H9 (cell line): ENCODE measurements at regions not wholly inside any gene's neighbourhood (a gene's known extent, or its start where the extent isn't known, plus 50 kb on each side); places are given as distances from the start of the nearest gene placed in this dataset.

Source experiments
- DNase-seq: peaks from one replicate; pipeline ENCODE4 v3.0.0-alpha.2; 2017
- H2AFZ ChIP-seq: one replicate; pipeline ENCODE4 v1.6.1; 2013; ENCODE audit warnings: mild to moderate bottlenecking, low read length, control low read depth, moderate library complexity
- H2AK5ac ChIP-seq: 2 replicates; pipeline ENCODE4 v1.6.1; 2013; ENCODE audit warnings: low read length, control low read depth, mixed read lengths; ENCODE audit not compliant: insufficient read length
- H2BK120ac ChIP-seq: one replicate; pipeline ENCODE4 v1.6.1; 2013; ENCODE audit warnings: low read depth, mild to moderate bottlenecking, low read length, control low read depth, inconsistent platforms; ENCODE audit not compliant: poor library complexity, severe bottlenecking
- H2BK12ac ChIP-seq: 2 replicates; pipeline ENCODE4 v1.6.1; 2013; ENCODE audit warnings: low read length, control low read depth, mixed read lengths, low read depth; ENCODE audit not compliant: insufficient read length
- H2BK15ac ChIP-seq: 2 replicates; pipeline ENCODE4 v1.6.1; 2013; ENCODE audit warnings: low read depth, low read length, control low read depth
- H2BK20ac ChIP-seq: one replicate; pipeline ENCODE4 v1.6.1; 2013; ENCODE audit warnings: low read depth, mild to moderate bottlenecking, low read length, control low read depth, inconsistent platforms; ENCODE audit not compliant: poor library complexity, severe bottlenecking
- H2BK5ac ChIP-seq: 2 replicates; pipeline ENCODE4 v1.6.1; 2013; ENCODE audit warnings: low read length, control low read depth, mixed read lengths; ENCODE audit not compliant: insufficient read length
- H3K14ac ChIP-seq: 2 replicates; pipeline ENCODE4 v1.6.1; 2013; ENCODE audit warnings: low read length, control low read depth; ENCODE audit not compliant: insufficient read depth
- H3K18ac ChIP-seq: 2 replicates; pipeline ENCODE4 v1.6.1; 2013; ENCODE audit warnings: low read depth, mild to moderate bottlenecking, mixed read lengths, low read length, control low read depth; ENCODE audit not compliant: insufficient read length
- H3K23ac ChIP-seq: 2 replicates; pipeline ENCODE4 v1.6.1; 2013; ENCODE audit warnings: low read length, control low read depth, mixed read lengths, low read depth; ENCODE audit not compliant: insufficient read length
- H3K23me2 ChIP-seq: 2 replicates; pipeline ENCODE4 v1.6.1; 2013; ENCODE audit warnings: low read depth, mild to moderate bottlenecking, mixed read lengths, low read length, control low read depth; ENCODE audit not compliant: insufficient read length, poor library complexity, severe bottlenecking
- H3K27ac ChIP-seq: 2 replicates; pipeline ENCODE4 v1.5.1; 2013; ENCODE audit warnings: low read length, control low read depth, mixed read lengths, low read depth; ENCODE audit not compliant: insufficient read length
- H3K27me3 ChIP-seq: 2 replicates; pipeline ENCODE4 v1.6.1; 2013; ENCODE audit warnings: low read length, control low read depth, inconsistent platforms; ENCODE audit not compliant: insufficient read depth
- H3K4ac ChIP-seq: 2 replicates; pipeline ENCODE4 v1.6.1; 2013; ENCODE audit warnings: low read depth, mild to moderate bottlenecking, control low read depth, inconsistent platforms, low read length, moderate library complexity
- H3K4me1 ChIP-seq: 2 replicates; pipeline ENCODE4 v1.6.1; 2013; ENCODE audit warnings: low read length, control low read depth, inconsistent platforms; ENCODE audit not compliant: insufficient read depth
- H3K4me2 ChIP-seq: 2 replicates; pipeline ENCODE4 v1.6.1; 2013; ENCODE audit warnings: low read length, control low read depth, mixed read lengths; ENCODE audit not compliant: insufficient read length, insufficient read depth
- H3K56ac ChIP-seq: 2 replicates; pipeline ENCODE4 v1.6.1; 2013; ENCODE audit warnings: low read depth, mild to moderate bottlenecking, mixed read lengths, low read length, control low read depth; ENCODE audit not compliant: insufficient read length
- H3K79me1 ChIP-seq: 2 replicates; pipeline ENCODE4 v1.6.1; 2013; ENCODE audit warnings: low read depth, mild to moderate bottlenecking, moderate library complexity, low read length, control low read depth, inconsistent platforms; ENCODE audit not compliant: insufficient read depth, poor library complexity, severe bottlenecking
- H3K79me2 ChIP-seq: 2 replicates; pipeline ENCODE4 v1.6.1; 2013; ENCODE audit warnings: low read length, control low read depth, inconsistent platforms; ENCODE audit not compliant: insufficient read depth
- H3K9ac ChIP-seq: 2 replicates; pipeline ENCODE4 v1.6.1; 2013; ENCODE audit warnings: low read length, control low read depth, mixed read lengths; ENCODE audit not compliant: insufficient read length; ENCODE audit errors: extremely low read depth
- H3K9me3 ChIP-seq: one replicate; pipeline ENCODE4 v1.6.1; 2013; ENCODE audit warnings: low read depth, low read length, inconsistent platforms; ENCODE audit not compliant: control insufficient read depth
- H3T11ph ChIP-seq: one replicate; pipeline ENCODE4 v1.6.1; 2013; ENCODE audit warnings: mild to moderate bottlenecking, low read length, control low read depth, inconsistent platforms
- H4K20me1 ChIP-seq: one replicate; pipeline ENCODE4 v1.6.1; 2013; ENCODE audit not compliant: control insufficient read depth, insufficient read length, insufficient read depth
- H4K5ac ChIP-seq: 2 replicates; pipeline ENCODE4 v1.6.1; 2013; ENCODE audit warnings: low read depth, mild to moderate bottlenecking, mixed read lengths, low read length, control low read depth; ENCODE audit not compliant: insufficient read length
- H4K8ac ChIP-seq: replicated peaks from 2 replicates; pipeline ENCODE4 v1.6.1; 2013; ENCODE audit warnings: low read length, control low read depth, mixed read lengths, low read depth; ENCODE audit not compliant: insufficient read length
- H4K91ac ChIP-seq: 2 replicates; pipeline ENCODE4 v1.6.1; 2013; ENCODE audit warnings: low read depth, mild to moderate bottlenecking, moderate library complexity, mixed read lengths, low read length, control low read depth; ENCODE audit not compliant: insufficient read length
- H3K27ac Mint-ChIP-seq, 3 experiments: 2 replicates in 2 of 3; 3 replicates in 1 of 3; pipeline ENCODE4 v1.8.0; 2020 to 2021; ENCODE audit warnings: mixed read lengths in 3 of 3, mild to moderate bottlenecking in 1 of 3, moderate library complexity in 1 of 3
- H3K27me3 Mint-ChIP-seq: 2 replicates; pipeline ENCODE4 v1.8.0; 2021; ENCODE audit warnings: low read depth, mild to moderate bottlenecking, moderate library complexity, mixed read lengths
- H3K36me3 Mint-ChIP-seq, 3 experiments: 2 replicates in 2 of 3; 3 replicates in 1 of 3; pipeline ENCODE4 v1.8.0; 2020 to 2021; ENCODE audit warnings: low read depth in 3 of 3, mixed read lengths in 3 of 3; ENCODE audit not compliant: insufficient read depth in 1 of 3
- H3K4me1 Mint-ChIP-seq, 2 experiments: 2 replicates each; pipeline ENCODE4 v1.8.0; 2020; ENCODE audit warnings: mixed read lengths in 2 of 2
- H3K4me3 Mint-ChIP-seq, 2 experiments: 2 replicates in 1 of 2; 3 replicates in 1 of 2; pipeline ENCODE4 v1.8.0; 2020 to 2021; ENCODE audit warnings: mild to moderate bottlenecking in 2 of 2, mixed read lengths in 2 of 2, moderate library complexity in 1 of 2
- H3K9me3 Mint-ChIP-seq, 2 experiments: 2 replicates in 1 of 2; 3 replicates in 1 of 2; pipeline ENCODE4 v1.8.0; 2020; ENCODE audit warnings: mild to moderate bottlenecking in 2 of 2, mixed read lengths in 2 of 2, moderate library complexity in 1 of 2
- CTCF ChIP-seq: fragments of 200-600 bp; sonication (generic); conservative IDR thresholded peaks from 3 replicates; pipeline ENCODE4 v1.8.0; 2021; ENCODE audit warnings: antibody characterized with exemption, mild to moderate bottlenecking
- WGBS: extraction: QIAGEN DNeasy Blood & Tissue Kit; methylation state at CpG from one replicate; pipeline ENCODE4 v1.1.7; 2013; ENCODE audit warnings: missing lambda C conversion rate, low lambda C conversion rate, mixed read lengths; ENCODE audit not compliant: insufficient read length; ENCODE audit errors: extremely low coverage; 5-methylcytosine and 5-hydroxymethylcytosine counted together

- Histone ChIP-seq H2BK20ac (no peak overlapping the region), H4K20me1 (no peaks in the 10 kb centered on the region), H2AFZ (no peak overlapping the region), H3K4me2 (no peak overlapping the region), H3K9ac (no peak overlapping the region), H2BK12ac (no peak overlapping the region), H4K91ac (no peak overlapping the region), H3K4me1 (no peaks in the 10 kb centered on the region), H4K8ac (no peak overlapping the region), H2AK5ac (no peak overlapping the region), H3K23me2 (no peaks in the 10 kb centered on the region), H3K27ac (no peak overlapping the region), H3K9me3 (no peaks in the 10 kb centered on the region), H2BK120ac (no peak overlapping the region), H2BK15ac (no peak overlapping the region), H4K5ac (no peak overlapping the region), H3K18ac (no peak overlapping the region), H3K23ac (no peak overlapping the region), H3K79me2 (no peaks in the 10 kb centered on the region), H2BK5ac (no peak overlapping the region), H3K79me1 (no peaks in the 10 kb centered on the region), H3K27me3 (no peaks in the 10 kb centered on the region), H3K56ac (no peak overlapping the region), H3K14ac (no peak overlapping the region), H3T11ph (no peak overlapping the region), H3K4ac (no peak overlapping the region)
- no peak for DNase-seq
- no peaks in the 10 kb centered on the region; the same call in 1 of the 2 replicates for H3K27me3 Mint-ChIP-seq
- H3K4me1 Mint-ChIP-seq: no peaks in the 10 kb centered on the region
- H3K4me3 Mint-ChIP-seq: no peak overlapping the region
- no peaks in the 10 kb centered on the region; a peak in 1 of 5 replicates for H3K9me3 Mint-ChIP-seq
- no peaks in the 10 kb centered on the region for H3K36me3 Mint-ChIP-seq
- WGBS: no CpG with 5 or more reads among the region's 2 CpGs
- TF ChIP-seq CTCF: no peak
- H3K27ac Mint-ChIP-seq: no peak overlapping the region
These were observed 52.1 kb upstream of the CTIF start for GRCh38 chr18:48486754-48487153.
